Smooth muscle cell of the brain vasculature (primary cell): ENCODE measurements at regions not wholly inside any gene's neighbourhood (a gene's known extent, or its start where the extent isn't known, plus 50 kb on each side); places are given as distances from the start of the nearest gene placed in this dataset.
"Not testable (repeated sequence)": the region's sequence is repeated elsewhere in the genome, so short reads cannot be mapped to it uniquely, and the experiment has no call there.

ENCODE experiments used
- DNase-seq: peaks from one replicate; pipeline ENCODE4 v3.0.0-alpha.2; 2012; ENCODE audit warnings: low read depth, low spot score

DNA sequence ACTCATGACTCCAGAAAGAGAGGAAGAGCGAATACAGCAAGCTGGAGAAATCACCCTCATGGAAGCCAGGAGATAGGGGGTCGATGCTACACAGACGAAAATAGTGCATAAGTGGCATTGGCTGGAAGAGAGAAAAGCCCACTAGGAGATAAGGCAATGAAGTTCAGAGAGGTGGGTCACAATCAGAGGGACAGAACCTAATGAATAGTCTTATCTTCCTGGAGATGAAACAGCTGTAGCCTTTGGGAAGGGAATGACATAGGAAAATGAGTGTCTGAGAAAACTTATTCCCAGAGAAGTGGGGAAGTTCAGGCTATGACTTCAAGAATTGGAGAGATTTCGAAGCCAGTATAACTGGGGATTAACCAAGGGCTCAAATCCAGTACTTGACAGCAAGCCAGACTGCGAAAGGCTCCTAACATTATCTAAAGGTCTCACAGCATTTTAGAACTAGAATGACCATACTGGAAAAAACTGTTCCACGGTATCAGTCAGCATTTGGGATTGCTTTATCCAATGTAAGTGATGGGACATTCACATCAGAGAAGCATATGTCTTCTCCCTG lies 211.1 kb downstream of the ZNF365 start:
- no peak for DNase-seq

- no peak for DNase-seq
Measured at GRCh38 chr10:62587011-62587410, 212.8 kb downstream of the ZNF365 start.

DNA sequence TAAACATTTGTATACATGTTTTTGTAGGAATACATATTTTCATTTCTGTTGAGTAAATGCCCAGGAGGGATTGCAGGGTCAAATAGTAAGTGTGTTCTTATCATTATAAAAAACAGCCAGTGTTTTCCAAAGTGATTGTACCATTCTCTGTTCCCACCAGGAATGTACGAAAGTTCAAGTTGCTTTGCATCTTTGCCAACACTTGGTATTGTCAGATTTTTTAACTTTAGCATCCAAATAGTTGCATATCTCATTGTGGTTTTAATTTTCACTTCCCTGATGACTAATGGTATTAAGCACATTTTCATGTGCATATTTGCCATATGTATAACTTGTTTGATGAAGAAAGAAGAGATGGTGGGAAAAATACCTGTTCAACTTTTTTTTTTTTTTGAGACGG lies 213.9 kb downstream of the ZNF365 start:
- no peak for DNase-seq

DNA sequence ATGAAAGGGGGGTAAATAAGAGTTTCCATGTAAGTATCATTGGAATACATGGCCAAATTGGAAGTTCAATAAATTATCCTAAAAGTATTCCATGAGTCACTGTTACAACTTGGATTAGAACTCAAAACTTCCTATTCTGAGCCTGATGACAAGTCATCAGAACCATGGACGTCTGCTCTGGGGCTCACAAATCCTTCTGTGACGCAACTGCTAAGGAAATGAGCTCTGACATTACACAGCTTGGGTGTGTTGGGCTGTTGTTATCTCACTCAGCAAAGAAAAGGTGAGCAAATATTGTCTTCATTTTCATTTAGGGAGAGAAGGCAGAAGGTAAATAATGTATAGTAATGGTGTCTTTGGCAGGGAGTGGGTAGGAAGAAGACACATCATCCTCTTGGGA lies 214.8 kb upstream of the ADO start:
- no peak for DNase-seq

GRCh38 chr10:62590306-62590705 lies 214.2 kb upstream of the ADO start:
- DNase-seq: no peak

DNA sequence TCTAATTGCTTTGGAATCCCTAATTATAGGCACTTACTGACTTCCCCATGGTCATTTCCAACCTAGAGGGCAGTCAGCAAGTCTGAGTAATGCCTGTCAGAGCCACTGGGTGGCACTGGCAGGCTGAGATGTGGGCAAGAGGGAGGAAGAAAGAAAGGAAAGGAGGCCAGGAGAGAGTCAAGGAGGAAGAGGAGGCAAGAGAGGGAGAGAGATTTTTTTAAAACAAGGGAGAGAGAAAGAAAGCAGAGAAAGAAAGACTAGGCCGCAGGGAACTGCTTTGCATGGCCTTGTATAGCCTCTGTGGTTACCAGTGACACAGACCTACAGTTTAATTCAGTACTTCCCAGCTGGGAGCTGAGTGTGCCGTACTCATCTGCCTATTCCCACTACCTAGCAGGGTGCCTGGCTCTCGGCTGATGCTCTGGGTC lies 210.4 kb upstream of the ADO start:
- DNase-seq: no peak

DNA sequence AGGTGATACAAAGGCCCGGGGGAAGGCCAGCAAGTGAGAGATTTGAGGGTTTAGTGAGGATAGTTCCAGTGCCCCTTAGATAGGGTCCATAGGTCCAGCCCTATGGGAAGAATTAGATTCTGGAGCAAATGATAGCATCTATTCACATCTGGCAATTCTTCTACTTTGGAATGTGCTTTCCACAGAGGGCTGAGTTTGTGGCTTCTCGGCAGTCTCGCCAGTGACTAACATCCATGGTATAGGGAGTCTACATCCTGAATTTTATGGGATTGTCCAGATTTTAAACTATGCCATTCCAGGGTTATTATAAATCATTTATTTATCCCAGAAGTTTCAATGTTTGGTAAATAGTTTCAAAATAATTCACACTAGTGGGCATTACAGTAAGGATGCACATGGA lies 207.3 kb upstream of the ADO start:
- DNase-seq: no peak

DNA sequence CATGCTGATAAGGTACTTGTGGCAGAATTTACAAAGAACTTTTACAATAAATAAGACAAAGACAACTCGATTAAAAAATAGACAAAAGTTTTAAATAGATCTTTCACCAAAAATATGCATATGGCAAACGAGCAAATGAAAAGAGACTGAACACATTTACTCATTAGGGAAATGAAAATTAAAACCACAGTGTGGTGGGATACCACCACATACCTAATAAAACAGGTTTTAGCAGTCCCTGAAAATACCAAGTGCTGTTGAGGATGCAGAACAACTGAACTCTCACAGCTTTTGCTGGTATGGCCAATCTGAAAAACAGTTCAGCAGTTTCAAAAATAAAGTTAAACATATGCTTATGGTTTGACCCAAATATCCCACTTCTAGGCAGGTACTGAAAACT lies 205.4 kb upstream of the ADO start:
- DNase-seq: no peak

- DNase-seq: not testable (repeated sequence)
Measured at GRCh38 chr10:62606551-62606950, 198.0 kb upstream of the ADO start.

- DNase-seq: not testable (repeated sequence)
Measured at GRCh38 chr10:62608189-62608875, 196.2 kb upstream of the ADO start.

GRCh38 chr10:62610649-62611229 lies 193.8 kb upstream of the ADO start:
- no peak for DNase-seq

DNA sequence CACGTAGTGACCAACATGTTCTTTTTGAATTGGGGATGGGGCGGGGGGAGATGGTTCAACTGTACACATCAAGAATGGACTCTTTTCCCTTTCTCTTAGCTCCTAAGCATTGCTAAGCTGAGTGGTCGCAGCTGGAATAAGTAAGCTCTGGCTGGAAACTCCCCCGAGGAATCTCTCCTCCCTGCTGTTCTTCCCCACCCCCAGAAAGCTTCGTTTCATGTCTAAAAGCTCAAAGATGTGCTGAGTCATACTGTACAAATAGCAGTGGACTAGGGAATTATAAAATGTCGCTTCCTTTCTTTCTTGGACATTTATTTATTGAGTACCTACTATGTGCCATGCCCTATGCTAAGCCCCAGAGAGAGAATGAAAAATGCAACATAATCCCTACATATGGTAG lies 191.1 kb upstream of the ADO start:
- DNase-seq: no peak

DNA sequence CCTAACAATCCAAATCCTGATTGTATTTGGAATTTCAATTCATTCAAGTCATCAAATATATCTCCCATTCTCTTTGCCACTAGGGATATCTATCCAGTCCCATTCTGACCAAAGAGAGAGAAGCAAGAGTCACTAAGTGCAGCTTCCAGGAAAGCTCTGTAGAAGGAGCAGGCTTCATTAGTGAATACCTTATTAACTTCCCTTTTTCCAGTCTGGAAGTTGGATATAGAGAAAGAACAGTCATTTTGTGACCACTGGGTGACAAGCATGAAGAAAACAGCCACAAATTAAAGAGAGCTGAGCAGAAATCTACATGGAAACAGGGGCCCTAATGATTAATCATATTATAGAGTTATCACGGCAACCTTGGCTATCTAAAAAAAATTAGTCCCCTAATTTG lies 190.7 kb upstream of the ADO start:
- DNase-seq: no peak

GRCh38 chr10:62614389-62615157 lies 189.9 kb upstream of the ADO start:
- no peak for DNase-seq

- DNase-seq: no peak
Measured at GRCh38 chr10:62616885-62617590, 187.5 kb upstream of the ADO start.

- DNase-seq: no peak
Measured at GRCh38 chr10:62617652-62618051, 186.9 kb upstream of the ADO start.

GRCh38 chr10:62618054-62618453 lies 186.5 kb upstream of the ADO start:
- no peak for DNase-seq

- no peak for DNase-seq
Measured at GRCh38 chr10:62618576-62619412, 185.7 kb upstream of the ADO start.

DNA sequence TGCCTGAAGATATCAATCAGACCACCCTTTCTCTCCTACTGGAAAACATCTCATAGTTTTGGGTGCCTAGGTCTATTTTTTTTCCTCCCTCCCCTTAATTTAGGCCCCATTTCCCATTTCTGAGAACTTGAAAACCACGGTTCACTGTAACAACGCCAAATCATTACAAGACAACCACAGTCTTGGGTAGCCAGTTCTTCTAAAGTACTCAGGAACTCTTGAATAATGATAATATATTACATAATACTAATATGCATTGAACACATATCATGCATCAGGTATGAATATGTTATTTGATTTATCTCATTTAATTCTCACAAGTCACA lies 185.1 kb upstream of the ADO start:
- DNase-seq: no peak

- no peak for DNase-seq
Measured at GRCh38 chr10:62620491-62620890, 184.0 kb upstream of the ADO start.

DNA sequence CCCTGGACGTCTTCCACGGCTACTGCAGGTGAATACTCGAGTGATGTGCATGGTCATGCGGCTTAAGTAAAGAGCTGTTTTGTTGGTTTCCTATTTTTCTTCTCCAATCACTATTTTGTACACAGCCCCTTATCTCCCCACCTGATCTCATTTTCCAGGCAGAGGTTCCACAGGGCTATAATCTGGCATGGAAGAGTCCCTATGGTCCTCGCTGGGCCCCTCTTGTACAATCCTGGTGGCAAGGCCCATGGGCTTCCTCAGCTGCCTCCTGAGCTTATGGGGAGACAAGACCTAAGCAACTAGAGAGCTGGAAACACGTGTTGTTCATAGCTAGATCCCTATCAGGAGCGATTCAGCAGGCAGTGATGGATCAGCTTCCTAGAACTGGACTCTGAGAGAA lies 181.3 kb upstream of the ADO start:
- no peak for DNase-seq
